Gastroesophageal sphincter (tissue), 4 donors: ENCODE measurements at regions not wholly inside any gene's neighbourhood (a gene's known extent, or its start where the extent isn't known, plus 50 kb on each side); places are given as distances from the start of the nearest gene placed in this dataset.

Source experiments
- ATAC-seq: fragments of 150-250 bp; one replicate; pipeline ENCODE4 v1.9.1; 2016; ENCODE audit warnings: mild to moderate bottlenecking, moderate library complexity
- H3K27ac ChIP-seq, 4 donors: fragments of 200-600 bp; sonication (generic) in 3 of 4; 1 replicate in 3 of 4; 2 replicates in 1 of 4; pipeline ENCODE4 v1.5.1; 2016 to 2019
- H3K27me3 ChIP-seq: fragments of 200-600 bp; sonication (generic); one replicate; pipeline ENCODE4 v1.5.1; 2019
- H3K36me3 ChIP-seq, 2 donors: fragments of 200-600 bp; sonication (generic); one replicate each; pipeline ENCODE4 v1.5.1; 2019; ENCODE audit warnings: control low read depth in 1 of 2
- H3K4me1 ChIP-seq, 3 donors: fragments of 200-600 bp; sonication (generic); 1 replicate in 2 of 3; 2 replicates in 1 of 3; pipeline ENCODE4 v1.5.1; 2016 to 2019; ENCODE audit warnings: control low read depth in 2 of 3
- H3K4me3 ChIP-seq, 2 donors: fragments of 200-600 bp; sonication (generic); one replicate each; pipeline ENCODE4 v1.5.1; 2019; ENCODE audit warnings: mild to moderate bottlenecking in 1 of 2, moderate library complexity in 1 of 2
- H3K9me3 ChIP-seq, 3 donors: fragments of 200-600 bp; sonication (generic); one replicate each; pipeline ENCODE4 v1.5.1; 2017 to 2019; ENCODE audit warnings: control low read depth in 2 of 3
- CTCF ChIP-seq, 4 experiments: fragments of 200-600 bp in 2 of 4; fragments of 450-650 bp in 2 of 4; sonication (generic) in 1 of 4; IDR thresholded peaks; one replicate each; pipeline ENCODE4 v1.5.1; 2017 to 2019; ENCODE audit warnings: antibody characterized with exemption in 4 of 4, mild to moderate bottlenecking in 2 of 4, moderate library complexity in 2 of 4
- EP300 ChIP-seq: sonication (generic); formaldehyde crosslinking; IDR thresholded peaks from one replicate; pipeline ENCODE4 v1.6.1; 2017; ENCODE audit warnings: antibody characterized with exemption, mild to moderate bottlenecking
- POLR2A ChIP-seq, 2 donors: fragments of 450-650 bp; IDR thresholded peaks; one replicate each; pipeline ENCODE4 v1.6.1; 2017; ENCODE audit warnings: antibody characterized with exemption in 2 of 2, mild to moderate bottlenecking in 2 of 2, moderate library complexity in 1 of 2
- POLR2AphosphoS5 ChIP-seq: sonication (generic); formaldehyde crosslinking; IDR thresholded peaks from one replicate; pipeline ENCODE4 v1.6.1; 2017; ENCODE audit warnings: antibody characterized with exemption
- whole genome bisulfite sequencing, 2 donors: methylation state at CpG; one replicate each; pipeline ENCODE4 v1.1.5; 2018; ENCODE audit warnings: low coverage in 1 of 2; 5-methylcytosine and 5-hydroxymethylcytosine counted together

- no peak for ATAC-seq
- no peaks in the 10 kb centered on the region for H3K36me3 ChIP-seq
- 72 to 79% methylated on average over 5 of the region's 5 CpGs for WGBS, 2 donors
- H3K4me1 ChIP-seq = no peaks in the 10 kb centered on the region
- H3K27ac ChIP-seq = no peak overlapping the region
- no peak for TF ChIP-seq POLR2A (IDR thresholded peaks at IDR 0.05)
- no peak for TF ChIP-seq POLR2AphosphoS5
- TF ChIP-seq CTCF (IDR thresholded peaks at IDR 0.05) = no peak
- TF ChIP-seq EP300 = no peak
- no peak overlapping the region for H3K4me3 ChIP-seq
- no peaks in the 10 kb centered on the region for H3K9me3 ChIP-seq
- H3K27me3 ChIP-seq = peaks cover 4% of the 10 kb centered on the region
Observed at GRCh38 chr2:5569256-5569655, 122.9 kb upstream of the SOX11 start.

GRCh38 chr2:5576015-5576414, 116.2 kb upstream of the SOX11 start:
- Histone ChIP-seq H3K27me3 (no peaks in the 10 kb centered on the region), H3K4me3 (no peak overlapping the region), H3K27ac (no peak overlapping the region), H3K4me1 (no peaks in the 10 kb centered on the region), H3K9me3 (peaks cover 0 to 11% (median 0%) of the 10 kb centered on the region in 3 donors), H3K36me3 (no peaks in the 10 kb centered on the region)
- WGBS, 2 donors = 59 to 93% methylated on average over 3 of the region's 3 CpGs
- ATAC-seq = no peak
- TF ChIP-seq POLR2AphosphoS5 (no peak), CTCF (IDR thresholded peaks at IDR 0.05) (no peak), EP300 (no peak), POLR2A (IDR thresholded peaks at IDR 0.05) (no peak)

GRCh38 chr2:5587766-5588165, 104.4 kb upstream of the SOX11 start:
- H3K27ac ChIP-seq = no peak overlapping the region
- H3K4me3 ChIP-seq = no peak overlapping the region
- no peaks in the 10 kb centered on the region for H3K36me3 ChIP-seq
- no peaks in the 10 kb centered on the region for H3K4me1 ChIP-seq
- TF ChIP-seq CTCF (IDR thresholded peaks at IDR 0.05) (no peak), POLR2A (IDR thresholded peaks at IDR 0.05) (no peak), POLR2AphosphoS5 (no peak), EP300 (no peak)
- ATAC-seq = no peak
- 40 to 79% methylated on average over 3 to 6 of the region's 11 CpGs for WGBS, 2 donors
- H3K27me3 ChIP-seq = no peaks in the 10 kb centered on the region
- H3K9me3 ChIP-seq = no peaks in the 10 kb centered on the region

GRCh38 chr2:5588601-5589000, 103.6 kb upstream of the SOX11 start:
- no peak overlapping the region for H3K27ac ChIP-seq
- WGBS, 2 donors = 86 to 100% methylated on average over 1 of the region's 1 CpG
- TF ChIP-seq CTCF (IDR thresholded peaks at IDR 0.05) = no peak
- TF ChIP-seq POLR2A (IDR thresholded peaks at IDR 0.05) = no peak
- TF ChIP-seq POLR2AphosphoS5 = no peak
- TF ChIP-seq EP300 = no peak
- H3K9me3 ChIP-seq = no peaks in the 10 kb centered on the region
- no peaks in the 10 kb centered on the region for H3K4me1 ChIP-seq
- no peaks in the 10 kb centered on the region for H3K36me3 ChIP-seq
- no peak overlapping the region for H3K4me3 ChIP-seq
- H3K27me3 ChIP-seq = no peaks in the 10 kb centered on the region
- no peak for ATAC-seq

- no peaks in the 10 kb centered on the region for H3K4me1 ChIP-seq
- H3K27me3 ChIP-seq = no peaks in the 10 kb centered on the region
- H3K27ac ChIP-seq = no peak overlapping the region
- no peaks in the 10 kb centered on the region for H3K9me3 ChIP-seq
- H3K4me3 ChIP-seq = no peak overlapping the region
- H3K36me3 ChIP-seq = no peaks in the 10 kb centered on the region
- ATAC-seq = no peak
- TF ChIP-seq POLR2AphosphoS5 (no peak), POLR2A (IDR thresholded peaks at IDR 0.05) (no peak), EP300 (no peak), CTCF (IDR thresholded peaks at IDR 0.05) (no peak)
- WGBS, 2 donors = 73% methylated on average over 5 to 6 of the region's 6 CpGs
Observed at GRCh38 chr2:5589183-5589582, 103.0 kb upstream of the SOX11 start.
